Testis (tissue), 2 donors: ENCODE measurements at regions not wholly inside any gene's neighbourhood (a gene's known extent, or its start where the extent isn't known, plus 50 kb on each side); places are given as distances from the start of the nearest gene placed in this dataset.

Experiments
- DNase-seq: peaks from one replicate; pipeline ENCODE4 v3.0.0-alpha.2; 2019
- H3K27ac ChIP-seq, 2 donors: fragments of 200-600 bp; sonication (generic); one replicate each; pipeline ENCODE4 v1.5.1; 2019
- H3K27me3 ChIP-seq: fragments of 200-600 bp; sonication (generic); one replicate; pipeline ENCODE4 v1.5.1; 2019
- H3K36me3 ChIP-seq: fragments of 200-600 bp; sonication (generic); one replicate; pipeline ENCODE4 v1.5.1; 2017; ENCODE audit warnings: low read depth; ENCODE audit errors: missing control alignments
- H3K4me1 ChIP-seq: fragments of 200-600 bp; sonication (generic); one replicate; pipeline ENCODE4 v1.5.1; 2019
- H3K4me3 ChIP-seq, 2 donors: fragments of 200-600 bp; sonication (generic); one replicate each; pipeline ENCODE4 v1.5.1; 2017 to 2019
- H3K9me3 ChIP-seq: fragments of 200-600 bp; sonication (generic); one replicate; pipeline ENCODE4 v1.5.1; 2017
- CTCF ChIP-seq, 3 experiments: fragments of 450-650 bp in 2 of 3; fragments of 200-600 bp in 1 of 3; sonication (generic) in 1 of 3; IDR thresholded peaks; one replicate each; pipeline ENCODE4 v1.5.1; 2016 to 2019; ENCODE audit warnings: antibody characterized with exemption in 3 of 3, mild to moderate bottlenecking in 2 of 3, moderate library complexity in 1 of 3
- POLR2A ChIP-seq: fragments of 450-650 bp; IDR thresholded peaks from one replicate; pipeline ENCODE4 v1.6.1; 2017; ENCODE audit warnings: antibody characterized with exemption, mild to moderate bottlenecking, moderate library complexity
- WGBS, 2 donors: methylation state at CpG; one replicate each; pipeline ENCODE4 v1.1.5; 2018; 5-methylcytosine and 5-hydroxymethylcytosine counted together
- intact Hi-C: fragments of 100-400 bp; cut with DNase I; formaldehyde crosslinking; loops from one replicate; pipeline ENCODE4 v1.15.1; 2023; ENCODE audit warnings: low total_unique reads

GRCh38 chr18:68400889-68401288, 314.0 kb downstream of the TMX3 start:
- no peak overlapping the region for H3K4me3 ChIP-seq
- intact Hi-C loops, result no loop called here
- 76 to 79% methylated on average over 3 of the region's 3 CpGs for WGBS, 2 donors
- DNase-seq, result no peak
- H3K4me1 ChIP-seq, result no peaks in the 10 kb centered on the region
- H3K9me3 ChIP-seq, result no peaks in the 10 kb centered on the region
- TF ChIP-seq CTCF (IDR thresholded peaks at IDR 0.05) (no peak), POLR2A (no peak)
- H3K36me3 ChIP-seq, result no peaks in the 10 kb centered on the region
- H3K27me3 ChIP-seq, result no peaks in the 10 kb centered on the region
- no peak overlapping the region for H3K27ac ChIP-seq

- H3K36me3 ChIP-seq, result no peaks in the 10 kb centered on the region
- no peaks in the 10 kb centered on the region for H3K4me1 ChIP-seq
- no peak for TF ChIP-seq POLR2A
- TF ChIP-seq CTCF (IDR thresholded peaks at IDR 0.05), result no peak
- H3K9me3 ChIP-seq, result no peaks in the 10 kb centered on the region
- 81 to 94% methylated on average over 2 of the region's 2 CpGs for WGBS, 2 donors
- no peak overlapping the region for H3K27ac ChIP-seq
- no peak overlapping the region for H3K4me3 ChIP-seq
- no peaks in the 10 kb centered on the region for H3K27me3 ChIP-seq
- no peak for DNase-seq
- intact Hi-C loops, result no loop called here
These were observed 315.2 kb downstream of the TMX3 start for GRCh38 chr18:68399721-68400120.

- Histone ChIP-seq H3K36me3 (no peaks in the 10 kb centered on the region), H3K27ac (no peak overlapping the region), H3K9me3 (no peaks in the 10 kb centered on the region), H3K4me1 (no peaks in the 10 kb centered on the region), H3K27me3 (no peaks in the 10 kb centered on the region), H3K4me3 (no peak overlapping the region)
- WGBS, 2 donors, result 68 to 81% methylated on average over 6 of the region's 6 CpGs
- intact Hi-C loops, result no loop called here
- DNase-seq, result no peak
- TF ChIP-seq POLR2A (no peak), CTCF (IDR thresholded peaks at IDR 0.05) (no peak)
These were observed 317.5 kb downstream of the TMX3 start for GRCh38 chr18:68397241-68398035.

GRCh38 chr18:68394705-68395104, 320.2 kb downstream of the TMX3 start:
- no peak overlapping the region for H3K27ac ChIP-seq
- intact Hi-C loops, result no loop called here
- WGBS, 2 donors, result 73 to 80% methylated on average over 4 of the region's 4 CpGs
- H3K36me3 ChIP-seq, result no peaks in the 10 kb centered on the region
- H3K9me3 ChIP-seq, result no peaks in the 10 kb centered on the region
- no peak for DNase-seq
- TF ChIP-seq POLR2A, result no peak
- TF ChIP-seq CTCF (IDR thresholded peaks at IDR 0.05), result no peak
- no peaks in the 10 kb centered on the region for H3K4me1 ChIP-seq
- no peaks in the 10 kb centered on the region for H3K27me3 ChIP-seq
- H3K4me3 ChIP-seq, result no peak overlapping the region

- Histone ChIP-seq H3K27me3 (no peaks in the 10 kb centered on the region), H3K27ac (no peak overlapping the region), H3K4me3 (no peak overlapping the region), H3K36me3 (no peaks in the 10 kb centered on the region), H3K4me1 (no peaks in the 10 kb centered on the region), H3K9me3 (no peaks in the 10 kb centered on the region)
- no peak for DNase-seq
- intact Hi-C loops, result no loop called here
- TF ChIP-seq CTCF (IDR thresholded peaks at IDR 0.05), result no peak
- no peak for TF ChIP-seq POLR2A
These were observed 323.1 kb downstream of the TMX3 start for GRCh38 chr18:68391801-68392200.
